IPS DF 6.9 (cell line): ENCODE measurements at regions not wholly inside any gene's neighbourhood (a gene's known extent, or its start where the extent isn't known, plus 50 kb on each side); places are given as distances from the start of the nearest gene placed in this dataset.

Source experiments
- DNase-seq: peaks from one replicate; pipeline ENCODE4 v3.0.0-alpha.2; 2013; ENCODE audit warnings: low read depth, low spot score
- H3K27ac ChIP-seq: one replicate; pipeline ENCODE4 v1.5.1; 2013; ENCODE audit warnings: low read length, control low read depth
- H3K27me3 ChIP-seq: 2 replicates; pipeline ENCODE4 v1.6.1; 2013; ENCODE audit warnings: mild to moderate bottlenecking, low read length; ENCODE audit not compliant: control insufficient read depth, insufficient read depth
- H3K36me3 ChIP-seq: 2 replicates; pipeline ENCODE4 v1.6.1; 2013; ENCODE audit warnings: low read length; ENCODE audit not compliant: control insufficient read depth, insufficient read depth
- H3K4me1 ChIP-seq: 2 replicates; pipeline ENCODE4 v1.6.1; 2013; ENCODE audit warnings: low read length; ENCODE audit not compliant: control insufficient read depth, insufficient read depth
- H3K4me3 ChIP-seq: 2 replicates; pipeline ENCODE4 v1.5.1; 2013; ENCODE audit warnings: mild to moderate bottlenecking, low read length
- H3K9me3 ChIP-seq: 2 replicates; pipeline ENCODE4 v1.6.1; 2013; ENCODE audit warnings: low read length, inconsistent platforms; ENCODE audit not compliant: control insufficient read depth, insufficient read depth
- WGBS: extraction: QIAGEN DNeasy Blood & Tissue Kit; methylation state at CpG from one replicate; pipeline ENCODE4 v1.1.7; 2013; ENCODE audit warnings: mixed read lengths, missing lambda C conversion rate; ENCODE audit not compliant: insufficient read length, insufficient coverage; 5-methylcytosine and 5-hydroxymethylcytosine counted together

GRCh38 chr10:128312250-128312649 lies 186.0 kb upstream of the MKI67 start:
- Histone ChIP-seq H3K9me3 (no peaks in the 10 kb centered on the region), H3K27ac (no peak overlapping the region), H3K36me3 (no peaks in the 10 kb centered on the region), H3K4me1 (peaks cover 4% of the 10 kb centered on the region), H3K4me3 (no peak overlapping the region), H3K27me3 (no peaks in the 10 kb centered on the region)
- DNase-seq: no peak
- no CpG with 5 or more reads among the region's 7 CpGs for WGBS

DNA sequence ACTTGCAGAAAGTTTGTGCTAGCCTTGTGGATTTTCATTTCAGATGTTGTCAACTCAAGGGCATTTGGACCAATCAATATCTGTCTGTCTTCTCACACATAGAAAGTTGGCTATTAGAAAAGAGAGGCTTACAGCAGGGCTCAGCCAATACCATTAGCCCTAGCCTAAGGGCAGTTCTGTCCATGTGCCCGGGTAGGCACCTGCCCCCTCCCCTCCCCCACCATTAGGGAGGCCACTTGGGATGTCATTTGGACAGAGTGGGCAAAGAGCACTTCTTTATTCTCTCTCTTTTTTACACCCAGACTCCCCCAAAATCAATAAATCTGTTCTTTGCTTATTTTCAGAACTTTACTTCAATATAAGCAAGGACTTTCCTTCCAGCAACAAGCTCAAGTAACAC lies 188.5 kb upstream of the MKI67 start:
- no peak overlapping the region for H3K27ac ChIP-seq
- peaks cover 4% of the 10 kb centered on the region for H3K4me1 ChIP-seq
- WGBS: no CpG with 5 or more reads among the region's 1 CpG
- no peak overlapping the region for H3K4me3 ChIP-seq
- H3K27me3 ChIP-seq: no peaks in the 10 kb centered on the region; the same call in 1 of the 2 replicates
- no peaks in the 10 kb centered on the region for H3K36me3 ChIP-seq
- H3K9me3 ChIP-seq: no peaks in the 10 kb centered on the region
- DNase-seq: no peak

DNA sequence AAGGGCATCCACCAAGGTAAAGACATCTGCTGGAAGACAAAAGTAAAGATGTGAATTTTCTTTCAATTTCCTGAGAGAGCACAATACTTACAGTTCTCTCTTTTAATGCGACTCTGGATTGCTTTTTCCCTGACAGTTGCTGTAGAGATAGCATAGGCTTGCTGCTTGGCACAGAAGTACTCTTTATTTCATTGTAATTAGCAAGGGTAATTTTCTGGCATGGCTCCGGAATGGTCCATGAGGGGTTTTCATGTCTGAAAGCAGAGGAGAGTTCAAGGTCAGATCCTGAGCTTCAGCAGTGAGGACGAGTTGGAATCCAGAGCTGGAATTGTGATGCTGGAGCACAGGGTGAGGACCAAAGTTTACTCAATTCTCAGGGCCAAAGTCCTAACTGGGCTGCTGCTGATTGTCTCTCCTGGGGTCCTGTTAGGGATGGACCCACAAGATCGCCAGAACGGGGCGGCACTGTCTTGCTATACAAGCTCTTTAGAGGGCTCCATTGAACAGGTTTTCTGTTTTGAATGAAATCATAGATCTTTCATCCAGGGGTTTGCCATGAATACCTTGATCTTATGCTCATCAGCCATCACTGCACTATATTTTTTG lies 190.0 kb upstream of the MKI67 start:
- no peak overlapping the region for H3K27ac ChIP-seq
- DNase-seq: no peak
- no CpG with 5 or more reads among the region's 6 CpGs for WGBS
- no peaks in the 10 kb centered on the region for H3K9me3 ChIP-seq
- H3K4me1 ChIP-seq: peaks cover 2% of the 10 kb centered on the region
- H3K4me3 ChIP-seq: no peak overlapping the region
- no peaks in the 10 kb centered on the region for H3K36me3 ChIP-seq
- H3K27me3 ChIP-seq: no peaks in the 10 kb centered on the region; the same call in 1 of the 2 replicates

DNA sequence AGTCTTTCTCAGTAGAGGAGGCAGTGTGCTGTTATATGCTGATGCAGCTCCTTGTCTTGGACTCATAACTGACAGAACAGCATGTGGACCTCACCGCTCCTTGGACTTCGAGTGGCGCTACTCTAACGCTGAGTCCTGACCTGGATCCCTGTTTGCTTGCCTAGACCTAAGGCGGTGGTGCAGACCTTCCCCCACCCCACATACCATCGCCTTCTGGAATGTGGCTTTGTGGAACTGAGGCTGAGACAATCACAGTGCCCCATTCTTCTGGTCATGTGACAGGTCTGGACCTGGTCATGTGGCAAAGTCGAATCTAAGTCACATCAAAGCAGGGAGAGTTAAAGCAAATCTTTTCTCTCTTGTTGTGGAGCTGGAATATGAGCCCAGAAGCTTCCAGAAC lies 190.7 kb upstream of the MKI67 start:
- H3K9me3 ChIP-seq: no peaks in the 10 kb centered on the region
- peaks cover 1% of the 10 kb centered on the region; the same call in 1 of the 2 replicates for H3K4me1 ChIP-seq
- no peak overlapping the region for H3K4me3 ChIP-seq
- H3K27ac ChIP-seq: no peak overlapping the region
- H3K27me3 ChIP-seq: no peaks in the 10 kb centered on the region; the same call in 1 of the 2 replicates
- WGBS: no CpG with 5 or more reads among the region's 7 CpGs
- no peak for DNase-seq
- H3K36me3 ChIP-seq: no peaks in the 10 kb centered on the region

DNA sequence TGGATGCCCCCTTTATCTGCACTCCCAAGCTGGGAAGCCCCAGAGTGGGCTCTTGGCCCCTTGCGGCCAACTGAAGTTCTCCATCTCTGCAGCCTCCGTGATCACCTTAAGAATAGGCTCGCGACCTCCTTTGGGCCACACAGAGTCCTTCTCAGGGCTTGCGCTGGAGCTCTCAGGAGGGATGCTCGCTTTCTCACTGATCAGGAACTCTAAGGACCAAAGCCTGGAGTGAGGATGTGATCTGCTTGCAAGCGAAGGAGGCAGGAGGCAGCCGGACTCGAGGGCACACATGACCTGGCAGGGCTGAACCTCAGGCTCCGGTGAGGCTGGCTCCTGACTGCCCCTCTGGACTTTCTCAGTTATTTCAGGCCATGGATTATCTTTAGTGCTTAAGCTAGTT lies 192.1 kb upstream of the MKI67 start:
- Histone ChIP-seq H3K9me3 (no peaks in the 10 kb centered on the region), H3K4me3 (no peak overlapping the region), H3K4me1 (peaks cover 1% of the 10 kb centered on the region; the same call in 1 of the 2 replicates), H3K27me3 (no peaks in the 10 kb centered on the region; the same call in 1 of the 2 replicates), H3K27ac (no peak overlapping the region), H3K36me3 (no peaks in the 10 kb centered on the region)
- no CpG with 5 or more reads among the region's 10 CpGs for WGBS
- no peak for DNase-seq

DNA sequence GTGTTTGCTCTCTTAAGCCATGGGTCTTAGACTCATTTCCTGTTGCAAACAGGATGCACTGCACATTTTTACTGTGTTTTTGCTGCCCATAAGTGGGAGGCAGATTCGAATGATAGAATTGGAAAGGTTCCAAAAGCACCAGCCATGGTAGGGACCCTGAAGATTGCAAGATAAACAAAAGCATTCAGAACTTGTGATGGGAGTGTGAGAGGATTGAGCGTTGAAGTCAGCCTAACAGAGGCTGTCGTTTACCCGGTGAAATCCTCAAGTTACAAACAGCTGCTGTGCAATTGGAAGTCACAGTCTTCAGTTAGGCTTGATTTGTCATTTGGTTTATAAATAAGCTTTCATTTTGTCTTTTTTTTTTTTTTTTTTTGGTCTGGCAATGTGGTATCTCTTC lies 192.7 kb upstream of the MKI67 start:
- Histone ChIP-seq H3K9me3 (no peaks in the 10 kb centered on the region), H3K4me3 (no peak overlapping the region)

GRCh38 chr10:128322106-128322505 lies 195.9 kb upstream of the MKI67 start:
- H3K36me3 ChIP-seq: no peaks in the 10 kb centered on the region
- no CpG with 5 or more reads among the region's 7 CpGs for WGBS
- no peaks in the 10 kb centered on the region; the same call in 1 of the 2 replicates for H3K27me3 ChIP-seq
- no peak for DNase-seq
- H3K9me3 ChIP-seq: no peaks in the 10 kb centered on the region
- peaks cover 1% of the 10 kb centered on the region; the same call in 1 of the 2 replicates for H3K4me1 ChIP-seq
- H3K27ac ChIP-seq: no peak overlapping the region
- no peak overlapping the region for H3K4me3 ChIP-seq

More for the DNA sequence above, 192.7 kb upstream of the MKI67 start:
- no peak for DNase-seq
- WGBS: no CpG with 5 or more reads among the region's 4 CpGs
- Histone ChIP-seq H3K4me1 (peaks cover 1% of the 10 kb centered on the region; the same call in 1 of the 2 replicates), H3K27me3 (no peaks in the 10 kb centered on the region; the same call in 1 of the 2 replicates), H3K36me3 (no peaks in the 10 kb centered on the region), H3K27ac (no peak overlapping the region)

DNA sequence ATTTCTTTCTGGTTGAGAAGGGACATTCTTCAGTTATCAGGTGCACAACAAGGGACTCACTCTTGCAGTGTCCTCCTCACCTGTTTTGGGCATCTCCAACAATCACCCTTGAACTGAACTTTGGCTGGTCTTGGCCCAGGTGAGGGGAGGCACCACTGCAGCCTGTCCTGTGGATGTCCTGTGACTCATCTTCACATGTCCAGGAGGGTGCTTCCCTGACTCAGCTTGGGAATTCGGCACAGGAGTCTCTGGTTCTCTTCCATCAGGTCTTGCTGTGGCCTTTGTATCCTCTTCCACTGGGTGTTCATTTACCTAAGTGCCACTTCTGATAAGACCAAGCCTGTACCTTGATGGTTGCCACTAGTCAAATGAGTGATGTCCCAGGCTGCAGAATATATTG lies 196.7 kb upstream of the MKI67 start:
- no peak for DNase-seq
- no peaks in the 10 kb centered on the region for H3K9me3 ChIP-seq
- peaks cover 1% of the 10 kb centered on the region; the same call in 1 of the 2 replicates for H3K4me1 ChIP-seq
- no CpG with 5 or more reads among the region's 1 CpG for WGBS
- H3K27ac ChIP-seq: no peak overlapping the region
- H3K27me3 ChIP-seq: no peaks in the 10 kb centered on the region; the same call in 1 of the 2 replicates
- no peaks in the 10 kb centered on the region for H3K36me3 ChIP-seq
- no peak overlapping the region for H3K4me3 ChIP-seq

GRCh38 chr10:128324058-128324827 lies 198.0 kb upstream of the MKI67 start:
- Histone ChIP-seq H3K27me3 (no peaks in the 10 kb centered on the region), H3K4me3 (no peak overlapping the region), H3K4me1 (peaks cover 1% of the 10 kb centered on the region; the same call in 1 of the 2 replicates), H3K9me3 (no peaks in the 10 kb centered on the region), H3K27ac (no peak overlapping the region), H3K36me3 (no peaks in the 10 kb centered on the region)
- DNase-seq: peak; percentile 31
- WGBS: no CpG with 5 or more reads among the region's 14 CpGs

DNA sequence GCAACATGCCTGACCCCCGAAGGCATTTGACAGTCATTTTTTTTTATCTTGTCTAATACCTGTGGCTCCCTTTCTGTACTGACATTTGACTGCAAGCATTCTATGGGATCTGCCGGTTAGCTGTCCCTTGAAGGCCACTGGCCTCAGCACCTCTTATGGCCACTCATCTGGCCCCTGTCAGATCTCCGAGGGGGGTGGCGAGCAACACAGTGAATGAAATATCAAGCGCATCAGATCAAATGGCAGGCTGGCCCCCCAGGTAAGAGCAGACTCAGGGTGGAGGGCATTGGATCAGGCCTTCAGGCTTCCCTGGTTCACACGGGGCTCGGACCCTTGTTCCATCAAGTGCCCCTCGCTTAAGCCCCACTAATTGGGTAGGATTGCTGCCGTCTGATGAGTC lies 199.6 kb upstream of the MKI67 start:
- no peak overlapping the region for H3K27ac ChIP-seq
- no peaks in the 10 kb centered on the region for H3K27me3 ChIP-seq
- no peaks in the 10 kb centered on the region for H3K9me3 ChIP-seq
- WGBS: no CpG with 5 or more reads among the region's 9 CpGs
- no peak for DNase-seq
- peaks cover 1% of the 10 kb centered on the region; the same call in 1 of the 2 replicates for H3K4me1 ChIP-seq
- H3K4me3 ChIP-seq: no peak overlapping the region
- no peaks in the 10 kb centered on the region for H3K36me3 ChIP-seq
